ENCODE measurements at regions not wholly inside any gene's neighbourhood (a gene's known extent, or its start where the extent isn't known, plus 50 kb on each side); places are given as distances from the start of the nearest gene placed in this dataset.

GRCh38 chr3:103388214-103388613 lies 953.4 kb downstream of the ZPLD1 start:
- H2BK15ac ChIP-seq (ENCODE audit: low read depth, low read length) = no peak overlapping the region
- no peak overlapping the region for H3K4ac ChIP-seq (ENCODE audit: low read depth, low read length)
- H3T11ph ChIP-seq (ENCODE audit: low read length) = no peak overlapping the region
- H3K27ac ChIP-seq (ENCODE audit: insufficient read length, low read depth, low read length) = no peak overlapping the region
- H3K23me2 ChIP-seq (ENCODE audit: insufficient read length, low read depth, low read length, poor library complexity, severe bottlenecking) = no peaks in the 10 kb centered on the region
- H3K27me3 Mint-ChIP-seq (ENCODE audit: low read depth) = no peaks in the 10 kb centered on the region
- H2AK5ac ChIP-seq (ENCODE audit: insufficient read length, low read length) = no peak overlapping the region
- H3K4me1 Mint-ChIP-seq = peaks cover 3 to 5% of the 10 kb centered on the region in 2 experiments; a peak in 2 of 4 replicates
- H3K79me1 ChIP-seq (ENCODE audit: insufficient read depth, low read depth, low read length, poor library complexity, severe bottlenecking) = no peaks in the 10 kb centered on the region
- no peak overlapping the region for H3K14ac ChIP-seq (ENCODE audit: insufficient read depth, low read length)
- H3K27ac Mint-ChIP-seq = 0 out of 7 replicates have a peak overlapping the region, but pooled peaks of 1 of the 3 experiments have one; percentile 0
- no peak overlapping the region for H3K4me2 ChIP-seq (ENCODE audit: insufficient read depth, insufficient read length, low read length)
- no peak overlapping the region for H4K91ac ChIP-seq (ENCODE audit: insufficient read length, low read depth, low read length)
- H3K23ac ChIP-seq (ENCODE audit: insufficient read length, low read depth, low read length) = no peak overlapping the region
- H4K20me1 ChIP-seq (ENCODE audit: control insufficient read depth, insufficient read depth, insufficient read length) = no peaks in the 10 kb centered on the region
- TF ChIP-seq, protein P1, sequence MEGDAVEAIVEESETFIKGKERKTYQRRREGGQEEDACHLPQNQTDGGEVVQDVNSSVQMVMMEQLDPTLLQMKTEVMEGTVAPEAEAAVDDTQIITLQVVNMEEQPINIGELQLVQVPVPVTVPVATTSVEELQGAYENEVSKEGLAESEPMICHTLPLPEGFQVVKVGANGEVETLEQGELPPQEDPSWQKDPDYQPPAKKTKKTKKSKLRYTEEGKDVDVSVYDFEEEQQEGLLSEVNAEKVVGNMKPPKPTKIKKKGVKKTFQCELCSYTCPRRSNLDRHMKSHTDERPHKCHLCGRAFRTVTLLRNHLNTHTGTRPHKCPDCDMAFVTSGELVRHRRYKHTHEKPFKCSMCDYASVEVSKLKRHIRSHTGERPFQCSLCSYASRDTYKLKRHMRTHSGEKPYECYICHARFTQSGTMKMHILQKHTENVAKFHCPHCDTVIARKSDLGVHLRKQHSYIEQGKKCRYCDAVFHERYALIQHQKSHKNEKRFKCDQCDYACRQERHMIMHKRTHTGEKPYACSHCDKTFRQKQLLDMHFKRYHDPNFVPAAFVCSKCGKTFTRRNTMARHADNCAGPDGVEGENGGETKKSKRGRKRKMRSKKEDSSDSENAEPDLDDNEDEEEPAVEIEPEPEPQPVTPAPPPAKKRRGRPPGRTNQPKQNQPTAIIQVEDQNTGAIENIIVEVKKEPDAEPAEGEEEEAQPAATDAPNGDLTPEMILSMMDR (conservative IDR thresholded peaks at IDR 0.05) = no peak
- H3K9ac ChIP-seq (ENCODE audit: extremely low read depth, insufficient read length, low read length) = no peak overlapping the region
- no peak overlapping the region for H2BK5ac ChIP-seq (ENCODE audit: insufficient read length, low read length)
- H3K4me1 ChIP-seq (ENCODE audit: insufficient read depth, low read length) = no peaks in the 10 kb centered on the region
- H2AFZ ChIP-seq (ENCODE audit: low read length) = no peak overlapping the region
- no peak overlapping the region for H4K5ac ChIP-seq (ENCODE audit: insufficient read length, low read depth, low read length)
- no peak overlapping the region for H3K18ac ChIP-seq (ENCODE audit: insufficient read length, low read depth, low read length)
- H3K9me3 ChIP-seq (ENCODE audit: control insufficient read depth, low read depth, low read length) = no peaks in the 10 kb centered on the region
- H2BK120ac ChIP-seq (ENCODE audit: low read depth, low read length, poor library complexity, severe bottlenecking) = no peak overlapping the region
- no peaks in the 10 kb centered on the region for H3K36me3 Mint-ChIP-seq (ENCODE audit: insufficient read depth in 1 of 3, low read depth in 3 of 3)
- H3K56ac ChIP-seq (ENCODE audit: insufficient read length, low read depth, low read length) = no peak overlapping the region
- no peak overlapping the region for H2BK20ac ChIP-seq (ENCODE audit: low read depth, low read length, poor library complexity, severe bottlenecking)
- no peak overlapping the region for H2BK12ac ChIP-seq (ENCODE audit: insufficient read length, low read depth, low read length)
- no peak overlapping the region for H3K4me3 Mint-ChIP-seq
- no CpG with 5 or more reads among the region's 2 CpGs for WGBS (ENCODE audit: extremely low coverage, insufficient read length, low lambda C conversion rate)
- no peaks in the 10 kb centered on the region for H3K79me2 ChIP-seq (ENCODE audit: insufficient read depth, low read length)
- no peak for DNase-seq
- H4K8ac ChIP-seq (replicated peaks; ENCODE audit: insufficient read length, low read depth, low read length) = no peak overlapping the region
- no peaks in the 10 kb centered on the region for H3K9me3 Mint-ChIP-seq
- no peaks in the 10 kb centered on the region for H3K27me3 ChIP-seq (ENCODE audit: insufficient read depth, low read length)
